Left ventricle myocardium inferior (tissue), 1 donor: ENCODE measurements at regions not wholly inside any gene's neighbourhood (a gene's known extent, or its start where the extent isn't known, plus 50 kb on each side); places are given as distances from the start of the nearest gene placed in this dataset.

Source experiments
- DNase-seq: peaks from one replicate; pipeline ENCODE4 v3.0.0-alpha.2; 2020
- H3K27ac ChIP-seq: fragments of 200-600 bp; replicated peaks from 2 replicates; pipeline ENCODE4 v1.8.0; 2021
- H3K27me3 ChIP-seq: fragments of 200-600 bp; 2 replicates; pipeline ENCODE4 v1.8.0; 2021; ENCODE audit warnings: low read depth
- H3K36me3 ChIP-seq: fragments of 200-600 bp; 2 replicates; pipeline ENCODE4 v1.8.0; 2021
- H3K4me1 ChIP-seq: fragments of 200-600 bp; 2 replicates; pipeline ENCODE4 v1.8.0; 2021
- H3K4me3 ChIP-seq: fragments of 200-600 bp; 2 replicates; pipeline ENCODE4 v1.8.0; 2021; ENCODE audit warnings: mild to moderate bottlenecking, moderate library complexity
- H3K9me3 ChIP-seq: fragments of 200-600 bp; replicated peaks from 2 replicates; pipeline ENCODE4 v1.8.0; 2021
- intact Hi-C: fragments of 100-400 bp; cut with micrococcal nuclease; formaldehyde crosslinking; loops from one replicate; pipeline ENCODE4 v1.11.0; 2022
- TF ChIP-seq, protein P1 (sequence below): fragments of 200-600 bp; IDR thresholded peaks from 2 replicates; pipeline ENCODE4 v1.8.0; 2021; ENCODE audit warnings: antibody characterized with exemption, mild to moderate bottlenecking, borderline replicate concordance
- donor health status: DM: no; HTN: yes; CAD: no; lungs with severe emphysema.

DNA sequence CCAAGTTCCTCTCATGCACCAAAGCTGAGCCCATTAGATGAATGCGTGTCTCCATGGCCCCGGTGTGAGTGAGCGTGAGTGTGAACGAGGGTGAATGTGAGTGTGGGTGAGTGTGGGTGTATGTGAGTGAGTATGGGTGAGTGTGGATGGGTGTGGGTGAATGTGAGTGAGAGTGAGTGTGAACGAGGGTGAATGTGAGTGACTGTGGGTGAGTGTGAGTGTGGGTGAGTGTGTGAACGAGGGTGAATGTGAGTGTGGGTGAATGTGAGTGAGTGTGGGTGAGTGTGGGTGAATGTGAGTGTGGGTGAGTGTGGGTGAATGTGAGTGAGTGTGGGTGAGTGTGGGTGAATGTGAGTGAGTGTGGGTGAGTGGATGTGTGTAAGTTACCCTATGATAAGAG, 1521.8 kb upstream of the TENM3 start:
- Histone ChIP-seq H3K27ac (no peak overlapping the region), H3K4me3 (no peak overlapping the region), H3K9me3 (no peaks in the 10 kb centered on the region), H3K36me3 (no peaks in the 10 kb centered on the region), H3K4me1 (no peaks in the 10 kb centered on the region), H3K27me3 (no peaks in the 10 kb centered on the region)
- intact Hi-C loops = no loop called here
- TF ChIP-seq, protein P1, sequence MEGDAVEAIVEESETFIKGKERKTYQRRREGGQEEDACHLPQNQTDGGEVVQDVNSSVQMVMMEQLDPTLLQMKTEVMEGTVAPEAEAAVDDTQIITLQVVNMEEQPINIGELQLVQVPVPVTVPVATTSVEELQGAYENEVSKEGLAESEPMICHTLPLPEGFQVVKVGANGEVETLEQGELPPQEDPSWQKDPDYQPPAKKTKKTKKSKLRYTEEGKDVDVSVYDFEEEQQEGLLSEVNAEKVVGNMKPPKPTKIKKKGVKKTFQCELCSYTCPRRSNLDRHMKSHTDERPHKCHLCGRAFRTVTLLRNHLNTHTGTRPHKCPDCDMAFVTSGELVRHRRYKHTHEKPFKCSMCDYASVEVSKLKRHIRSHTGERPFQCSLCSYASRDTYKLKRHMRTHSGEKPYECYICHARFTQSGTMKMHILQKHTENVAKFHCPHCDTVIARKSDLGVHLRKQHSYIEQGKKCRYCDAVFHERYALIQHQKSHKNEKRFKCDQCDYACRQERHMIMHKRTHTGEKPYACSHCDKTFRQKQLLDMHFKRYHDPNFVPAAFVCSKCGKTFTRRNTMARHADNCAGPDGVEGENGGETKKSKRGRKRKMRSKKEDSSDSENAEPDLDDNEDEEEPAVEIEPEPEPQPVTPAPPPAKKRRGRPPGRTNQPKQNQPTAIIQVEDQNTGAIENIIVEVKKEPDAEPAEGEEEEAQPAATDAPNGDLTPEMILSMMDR = no peak
- DNase-seq = no peak

DNA sequence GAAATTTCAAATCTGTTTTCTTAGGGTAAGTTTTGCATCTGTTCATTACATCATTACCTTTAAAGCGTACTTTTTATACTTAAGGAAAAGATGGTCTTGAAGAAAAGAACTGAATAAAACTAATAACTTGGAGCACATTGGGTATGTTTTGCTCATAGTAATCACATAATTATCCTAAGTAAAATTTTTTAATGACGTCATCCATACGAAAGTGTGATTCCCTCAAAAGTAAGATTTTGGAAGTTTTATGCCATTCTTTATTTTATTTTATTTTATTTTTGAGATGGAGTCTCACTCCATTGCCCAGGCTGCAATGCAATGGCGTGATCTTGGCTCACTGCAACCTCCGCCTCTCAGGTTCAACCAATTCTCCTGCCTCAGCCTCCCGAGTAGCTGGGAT, 1516.6 kb upstream of the TENM3 start:
- DNase-seq = no peak
- H3K9me3 ChIP-seq = peaks cover 5% of the 10 kb centered on the region
- TF ChIP-seq, protein P1 = no peak
- H3K36me3 ChIP-seq = no peaks in the 10 kb centered on the region
- no peaks in the 10 kb centered on the region for H3K4me1 ChIP-seq
- intact Hi-C loops = no loop called here
- H3K27ac ChIP-seq = no peak overlapping the region
- no peaks in the 10 kb centered on the region for H3K27me3 ChIP-seq
- no peak overlapping the region for H3K4me3 ChIP-seq

DNA sequence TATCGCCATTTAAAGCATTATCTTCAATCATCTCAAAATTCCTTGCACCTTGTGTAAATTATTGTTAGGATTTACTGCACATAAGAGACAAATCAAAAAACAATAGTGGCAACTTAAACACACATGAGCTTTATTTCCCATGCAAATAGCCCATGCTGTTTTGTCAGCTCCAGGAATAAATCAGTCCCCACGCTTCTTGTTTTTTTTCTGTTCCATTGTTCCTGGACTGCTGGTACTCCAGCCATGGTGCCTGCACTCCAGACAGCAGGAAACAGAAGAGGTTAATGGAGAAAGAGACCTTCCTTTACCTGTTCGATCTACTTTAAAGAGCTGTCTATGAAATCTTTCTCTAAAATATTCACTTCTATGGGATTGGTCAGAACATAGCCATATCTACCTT, 1515.7 kb upstream of the TENM3 start:
- intact Hi-C loops = no loop called here
- DNase-seq = no peak
- TF ChIP-seq, protein P1 = no peak
- Histone ChIP-seq H3K27ac (no peak overlapping the region), H3K9me3 (peaks cover 5% of the 10 kb centered on the region), H3K36me3 (no peaks in the 10 kb centered on the region), H3K4me3 (no peak overlapping the region), H3K4me1 (no peaks in the 10 kb centered on the region), H3K27me3 (no peaks in the 10 kb centered on the region)

DNA sequence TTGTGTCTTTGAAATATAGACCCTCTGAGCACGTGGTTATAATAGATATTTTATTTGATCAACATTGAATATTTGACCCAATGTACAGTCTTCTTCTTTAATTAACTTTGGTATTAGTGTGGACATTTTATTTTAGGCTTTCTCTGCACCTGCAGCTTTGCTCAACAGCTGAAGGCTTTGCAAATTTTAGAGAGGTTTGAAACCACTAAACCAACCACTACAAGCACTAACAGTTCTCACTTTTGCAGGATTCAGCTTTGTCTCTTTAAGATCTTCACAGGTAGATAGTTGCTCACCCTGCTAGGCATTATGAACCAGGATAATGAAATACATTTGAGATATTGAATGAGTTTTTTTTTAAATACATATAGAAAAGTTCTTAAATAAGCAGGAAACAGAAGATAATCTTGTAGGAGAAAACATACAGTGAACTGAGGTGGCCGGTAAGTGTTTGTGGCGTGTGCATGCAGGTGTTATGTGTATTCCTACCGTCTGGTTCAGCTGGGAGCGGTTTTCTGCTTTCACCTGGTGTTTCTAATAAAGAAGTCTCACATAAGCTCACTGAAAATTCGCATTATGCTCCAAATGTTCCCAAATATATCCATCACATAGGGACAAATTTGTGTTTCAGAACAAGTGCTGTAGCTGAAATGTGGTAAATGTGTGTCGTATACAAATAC, 1508.3 kb upstream of the TENM3 start:
- no peak overlapping the region for H3K27ac ChIP-seq

DNA sequence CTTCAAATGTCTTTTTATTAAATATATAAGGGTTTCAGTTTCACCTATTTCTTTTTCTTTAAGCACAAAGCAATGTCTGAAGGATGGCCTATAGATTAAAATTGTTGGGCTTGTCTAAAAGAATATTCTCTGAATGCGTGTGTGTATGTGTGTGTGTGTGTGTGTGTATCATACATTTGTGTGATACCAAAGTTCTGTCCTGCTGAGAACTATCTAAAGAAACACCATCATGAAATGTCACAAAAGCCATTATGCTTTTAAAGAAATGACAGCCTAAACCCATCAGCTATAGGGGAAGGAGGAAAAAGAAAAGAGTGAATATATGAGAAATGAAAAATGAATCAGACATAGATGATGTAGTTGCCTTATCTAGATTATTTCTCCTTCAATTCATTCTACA, 1501.5 kb upstream of the TENM3 start:
- no peaks in the 10 kb centered on the region for H3K27me3 ChIP-seq
- peaks cover 6% of the 10 kb centered on the region for H3K9me3 ChIP-seq
- no peaks in the 10 kb centered on the region for H3K36me3 ChIP-seq
- H3K4me1 ChIP-seq = no peaks in the 10 kb centered on the region
- no peak for DNase-seq
- intact Hi-C loops = no loop called here
- no peak overlapping the region for H3K4me3 ChIP-seq
- H3K27ac ChIP-seq = no peak overlapping the region
- TF ChIP-seq, protein P1 = no peak

More for the DNA sequence above, 1508.3 kb upstream of the TENM3 start:
- peaks cover 10% of the 10 kb centered on the region for H3K9me3 ChIP-seq
- H3K4me3 ChIP-seq = no peak overlapping the region
- no peaks in the 10 kb centered on the region for H3K4me1 ChIP-seq
- no peaks in the 10 kb centered on the region for H3K36me3 ChIP-seq
- no peaks in the 10 kb centered on the region for H3K27me3 ChIP-seq
- DNase-seq = no peak
- intact Hi-C loops = no loop called here
- TF ChIP-seq, protein P1 = no peak
